GM19240 (cell line): ENCODE measurements at regions not wholly inside any gene's neighbourhood (a gene's known extent, or its start where the extent isn't known, plus 50 kb on each side); places are given as distances from the start of the nearest gene placed in this dataset.
A peak's percentile ranks its signal among the peaks of the same experiment; 100 is the strongest.
"Not testable (repeated sequence)": the region's sequence is repeated elsewhere in the genome, so short reads cannot be mapped to it uniquely, and the experiment has no call there.

Experiments used
- DNase-seq: peaks from one replicate; pipeline ENCODE4 v3.0.0; 2011; ENCODE audit warnings: low spot score; ENCODE audit not compliant: insufficient read length

GRCh38 chr4:111943796-111944203 lies 201.5 kb upstream of the FAM241A start:
- peak; percentile 8 for DNase-seq

- DNase-seq: no peak
Measured at GRCh38 chr4:111945014-111945413, 200.2 kb upstream of the FAM241A start.

GRCh38 chr4:111946800-111947199 lies 198.5 kb upstream of the FAM241A start:
- DNase-seq: no peak

- DNase-seq: no peak
Measured at GRCh38 chr4:111952688-111953087, 192.6 kb upstream of the FAM241A start.

GRCh38 chr4:111954550-111954949 lies 190.7 kb upstream of the FAM241A start:
- no peak for DNase-seq

- no peak for DNase-seq
Measured at GRCh38 chr4:111955001-111955400, 190.3 kb upstream of the FAM241A start.

- no peak for DNase-seq
Measured at GRCh38 chr4:111957116-111957515, 188.1 kb upstream of the FAM241A start.

- no peak for DNase-seq
Measured at GRCh38 chr4:111957997-111958396, 187.3 kb upstream of the FAM241A start.

GRCh38 chr4:111959222-111959621 lies 186.0 kb upstream of the FAM241A start:
- no peak for DNase-seq

GRCh38 chr4:111960241-111960667 lies 185.0 kb upstream of the FAM241A start:
- no peak for DNase-seq

GRCh38 chr4:111961026-111961425 lies 184.2 kb upstream of the FAM241A start:
- not testable (repeated sequence) for DNase-seq

- no peak for DNase-seq
Measured at GRCh38 chr4:111961809-111962208, 183.4 kb upstream of the FAM241A start.

- no peak for DNase-seq
Measured at GRCh38 chr4:111963158-111963700, 182.0 kb upstream of the FAM241A start.

- DNase-seq: no peak
Measured at GRCh38 chr4:111977419-111977965, 167.8 kb upstream of the FAM241A start.

- no peak for DNase-seq
Measured at GRCh38 chr4:111979921-111980320, 165.3 kb upstream of the FAM241A start.

GRCh38 chr4:111982089-111982488 lies 163.2 kb upstream of the FAM241A start:
- DNase-seq: no peak

GRCh38 chr4:111984169-111984819 lies 161.0 kb upstream of the FAM241A start:
- DNase-seq: no peak

- DNase-seq: no peak
Measured at GRCh38 chr4:111985426-111985825, 159.8 kb upstream of the FAM241A start.

GRCh38 chr4:111986095-111986494 lies 159.2 kb upstream of the FAM241A start:
- no peak for DNase-seq

GRCh38 chr4:111988514-111988913 lies 156.7 kb upstream of the FAM241A start:
- no peak for DNase-seq

- DNase-seq: no peak
Measured at GRCh38 chr4:111989817-111990216, 155.4 kb upstream of the FAM241A start.

GRCh38 chr4:111991163-111991562 lies 154.1 kb upstream of the FAM241A start:
- peak; percentile 11 for DNase-seq

GRCh38 chr4:111991797-111992196 lies 153.5 kb upstream of the FAM241A start:
- no peak for DNase-seq
